B cell (primary cell): ENCODE measurements at regions not wholly inside any gene's neighbourhood (a gene's known extent, or its start where the extent isn't known, plus 50 kb on each side); places are given as distances from the start of the nearest gene placed in this dataset.
"Not testable (repeated sequence)": the region's sequence is repeated elsewhere in the genome, so short reads cannot be mapped to it uniquely, and the experiment has no call there.

ENCODE experiments used
- ATAC-seq: fragments of 200-7000 bp; cut with Tn5 transposase; one replicate; pipeline ENCODE4 v1.10.0; 2021; ENCODE audit warnings: low read depth, mild to moderate bottlenecking, moderate number of reproducible peaks, moderate library complexity
- CTCF ChIA-PET: fragments of 350-600 bp; sonication (Branson Sonifier 250); formaldehyde crosslinking; loops from one replicate; lab custom pipeline; 2021; ENCODE audit warnings: antibody characterized with exemption, inconsistent platforms; lab: Charles Lee
- POLR2A ChIA-PET: fragments of 350-600 bp; sonication (Branson Sonifier 250); formaldehyde crosslinking; loops from one replicate; lab custom pipeline; 2021; ENCODE audit warnings: antibody characterized with exemption; lab: Charles Lee
- DNase-seq: peaks from one replicate; pipeline ENCODE4 v3.0.0; 2013
- H2AFZ ChIP-seq: 2 replicates; pipeline ENCODE4 v1.6.1; 2012; ENCODE audit warnings: mild to moderate bottlenecking, low read depth, low read length; ENCODE audit not compliant: insufficient read depth, poor library complexity, severe bottlenecking
- H3K27ac ChIP-seq, 2 donors: 1 replicate in 1 of 2; 2 replicates in 1 of 2; pipeline ENCODE4 v1.5.1; 2012 to 2013; ENCODE audit warnings: low read length in 2 of 2, mild to moderate bottlenecking in 2 of 2, moderate library complexity in 1 of 2
- H3K27me3 ChIP-seq, 4 experiments: fragments of 200-600 bp in 1 of 4; sonication (generic) in 1 of 4; replicated peaks in 1 of 4; 1 replicate in 2 of 4; 2 replicates in 2 of 4; pipeline versions ENCODE4 v1.6.1 to v1.7.0; 2013 to 2016; ENCODE audit warnings: low read length in 3 of 4, mild to moderate bottlenecking in 2 of 4, mixed read lengths in 1 of 4, moderate library complexity in 1 of 4; ENCODE audit not compliant: insufficient read depth in 4 of 4, control insufficient read depth in 3 of 4; ENCODE audit errors: control extremely low read depth in 1 of 4
- H3K36me3 ChIP-seq, 2 experiments: replicated peaks in 1 of 2; 1 replicate in 1 of 2; 2 replicates in 1 of 2; pipeline versions ENCODE4 v1.6.1 to v1.7.1; 2013; ENCODE audit warnings: low read length in 1 of 2; ENCODE audit not compliant: insufficient read depth in 2 of 2, control insufficient read depth in 1 of 2; ENCODE audit errors: control extremely low read depth in 1 of 2, extremely low read depth in 1 of 2
- H3K4me1 ChIP-seq, 2 donors: fragments of 200-600 bp in 1 of 2; sonication (generic) in 1 of 2; 1 replicate in 1 of 2; 2 replicates in 1 of 2; pipeline versions ENCODE4 v1.5.1 to v1.6.1; 2013 to 2017; ENCODE audit warnings: low read length in 2 of 2; ENCODE audit not compliant: control insufficient read depth in 2 of 2, insufficient read depth in 2 of 2
- H3K4me2 ChIP-seq: replicated peaks from 2 replicates; pipeline ENCODE3; 2012; ENCODE audit warnings: mild to moderate bottlenecking, low read depth, low read length; ENCODE audit not compliant: poor library complexity, severe bottlenecking
- H3K4me3 ChIP-seq, 5 experiments: fragments of 200-600 bp in 1 of 5; sonication (generic) in 1 of 5; 1 replicate in 3 of 5; 2 replicates in 2 of 5; pipeline versions ENCODE4 v1.5.1 to v1.7.0; 2011 to 2016; ENCODE audit warnings: low read length in 4 of 5, mild to moderate bottlenecking in 4 of 5, low read depth in 2 of 5, control low read depth in 1 of 5, moderate library complexity in 1 of 5; ENCODE audit not compliant: insufficient read depth in 1 of 5; ENCODE audit errors: control extremely low read depth in 1 of 5, extremely low read depth in 1 of 5
- H3K79me2 ChIP-seq: fragments of 200-600 bp; sonication (generic); one replicate; pipeline ENCODE4 v1.6.0; 2016; ENCODE audit warnings: low read length; ENCODE audit not compliant: control insufficient read depth, insufficient read depth
- H3K9ac ChIP-seq: fragments of 200-600 bp; sonication (generic); 2 replicates; pipeline ENCODE4 v1.6.1; 2017; ENCODE audit warnings: mild to moderate bottlenecking, low read length, moderate library complexity
- H3K9me3 ChIP-seq, 3 donors: one replicate each; pipeline versions ENCODE4 v1.6.1 to v1.7.1; 2013; ENCODE audit warnings: low read length in 2 of 3; ENCODE audit not compliant: control insufficient read depth in 2 of 3, insufficient read depth in 1 of 3; ENCODE audit errors: control extremely low read depth in 1 of 3
- H4K20me1 ChIP-seq: 2 replicates; pipeline ENCODE4 v1.6.0; 2012; ENCODE audit warnings: mild to moderate bottlenecking, low read length; ENCODE audit not compliant: insufficient read depth, control insufficient read depth, poor library complexity, severe bottlenecking
- H3K27ac Mint-ChIP-seq: one replicate; pipeline ENCODE4 v1.8.0; 2021; ENCODE audit warnings: mixed read lengths
- H3K27me3 Mint-ChIP-seq: one replicate; pipeline ENCODE4 v1.8.0; 2021; ENCODE audit warnings: mixed read lengths
- H3K4me1 Mint-ChIP-seq: one replicate; pipeline ENCODE4 v1.8.0; 2021; ENCODE audit warnings: mixed read lengths
- H3K4me3 Mint-ChIP-seq: one replicate; pipeline ENCODE4 v1.8.0; 2021; ENCODE audit warnings: mixed read lengths
- H3K9me3 Mint-ChIP-seq: one replicate; pipeline ENCODE4 v1.8.0; 2022; ENCODE audit warnings: mixed read lengths; ENCODE audit not compliant: insufficient read depth
- WGBS: methylation state at CpG from one replicate; pipeline ENCODE4 v1.1.5; 2013; ENCODE audit warnings: missing lambda C conversion rate; ENCODE audit not compliant: insufficient coverage; 5-methylcytosine and 5-hydroxymethylcytosine counted together
- intact Hi-C: fragments of 100-400 bp; cut with micrococcal nuclease; formaldehyde crosslinking; loops from one replicate; pipeline ENCODE4 v1.10.0; 2022

- H3K27ac ChIP-seq, H3K27me3 Mint-ChIP-seq, CTCF ChIA-PET, H3K79me2 ChIP-seq, H2AFZ ChIP-seq, H4K20me1 ChIP-seq, H3K27me3 ChIP-seq, H3K27ac Mint-ChIP-seq, intact Hi-C loops, H3K4me1 ChIP-seq, H3K4me3 ChIP-seq, ATAC-seq, H3K9me3 ChIP-seq, H3K36me3 ChIP-seq, POLR2A ChIA-PET, H3K4me3 Mint-ChIP-seq, H3K9me3 Mint-ChIP-seq, DNase-seq, H3K4me2 ChIP-seq, H3K4me1 Mint-ChIP-seq, H3K9ac ChIP-seq: not testable (repeated sequence)
- 81% methylated on average over 7 of the region's 7 CpGs for WGBS
Observed at GRCh38 chr21:13889176-13889575, 279.6 kb downstream of the POTED start.

DNA sequence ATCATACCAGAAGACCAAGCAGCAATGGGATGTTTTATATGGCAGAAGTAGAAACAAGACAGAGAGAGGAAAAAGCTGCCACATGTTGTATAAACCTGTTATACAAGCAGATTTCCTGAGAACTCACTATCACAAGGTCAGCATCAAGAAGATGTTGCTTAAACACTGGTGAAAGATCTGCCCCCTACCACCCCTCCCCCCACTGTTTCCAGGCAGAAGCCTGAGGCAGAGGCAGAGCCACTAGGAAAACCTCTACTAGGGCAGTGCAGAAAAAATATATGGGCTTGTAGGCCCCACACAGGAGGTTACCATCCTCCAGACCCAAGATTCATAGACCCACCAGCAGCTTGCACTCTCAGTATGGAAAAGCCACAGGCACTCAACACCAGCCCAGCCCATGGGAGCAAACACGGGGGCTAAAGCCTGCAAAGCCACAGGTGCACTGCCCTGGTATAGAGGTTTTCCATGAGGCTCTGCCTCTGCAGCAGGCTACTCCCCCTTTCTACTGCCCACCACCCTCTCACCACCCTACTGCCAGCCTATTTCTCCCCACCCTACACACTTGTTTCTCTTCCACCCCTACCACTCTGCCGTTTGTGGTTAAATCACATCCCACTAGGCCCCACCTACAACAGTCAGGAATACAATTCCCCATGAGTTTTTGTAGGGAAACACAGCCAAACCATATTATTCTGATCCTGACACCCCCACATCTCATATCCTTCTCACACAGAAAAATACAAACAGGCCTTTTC lies 274.2 kb downstream of the POTED start:
- H3K4me2 ChIP-seq, H4K20me1 ChIP-seq, H3K36me3 ChIP-seq, POLR2A ChIA-PET, DNase-seq, H3K9me3 Mint-ChIP-seq, H3K4me3 ChIP-seq, H3K27ac Mint-ChIP-seq, H3K9me3 ChIP-seq, H3K79me2 ChIP-seq, CTCF ChIA-PET, H3K27ac ChIP-seq, H3K27me3 Mint-ChIP-seq, H3K4me3 Mint-ChIP-seq, H3K9ac ChIP-seq, H3K27me3 ChIP-seq, H3K4me1 ChIP-seq, H2AFZ ChIP-seq, ATAC-seq, intact Hi-C loops, H3K4me1 Mint-ChIP-seq: not testable (repeated sequence)
- WGBS: 79% methylated on average over 2 of the region's 2 CpGs

DNA sequence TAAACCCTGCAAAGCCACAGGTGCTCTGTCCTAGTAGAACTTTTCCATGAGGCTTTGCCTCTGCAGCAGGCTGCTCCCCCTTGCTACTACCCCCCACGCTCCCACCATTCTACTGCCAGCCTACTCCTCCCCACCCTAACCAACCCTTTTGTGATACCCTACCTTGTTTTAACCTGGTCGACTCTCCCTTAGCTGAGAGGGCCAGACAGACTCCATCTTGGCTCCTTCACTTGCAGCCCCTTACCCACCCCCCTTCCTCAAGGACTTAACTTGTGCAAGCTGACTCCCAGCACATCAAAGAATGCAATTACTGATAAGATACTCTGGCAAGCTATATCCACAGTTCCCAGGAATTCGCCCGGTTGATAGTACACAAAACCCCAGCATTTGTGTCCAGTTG lies 267.9 kb downstream of the POTED start:
- POLR2A ChIA-PET, intact Hi-C loops, H3K27ac ChIP-seq, H3K9ac ChIP-seq, H3K4me3 ChIP-seq, H3K4me3 Mint-ChIP-seq, DNase-seq, H4K20me1 ChIP-seq, H3K36me3 ChIP-seq, H2AFZ ChIP-seq, H3K27me3 Mint-ChIP-seq, CTCF ChIA-PET, H3K4me1 Mint-ChIP-seq, H3K4me1 ChIP-seq, H3K27ac Mint-ChIP-seq, H3K9me3 ChIP-seq, H3K79me2 ChIP-seq, H3K4me2 ChIP-seq, H3K27me3 ChIP-seq, ATAC-seq, H3K9me3 Mint-ChIP-seq: not testable (repeated sequence)
- WGBS: 85% methylated on average over 4 of the region's 4 CpGs

- ATAC-seq, H3K4me3 Mint-ChIP-seq, H3K4me1 ChIP-seq, H3K79me2 ChIP-seq, H3K36me3 ChIP-seq, H3K27ac Mint-ChIP-seq, H3K4me3 ChIP-seq, H2AFZ ChIP-seq, H3K4me2 ChIP-seq, DNase-seq, H3K9me3 ChIP-seq, CTCF ChIA-PET, intact Hi-C loops, H3K9me3 Mint-ChIP-seq, H3K27ac ChIP-seq, H3K27me3 Mint-ChIP-seq, H3K9ac ChIP-seq, H3K27me3 ChIP-seq, H4K20me1 ChIP-seq, POLR2A ChIA-PET, H3K4me1 Mint-ChIP-seq: not testable (repeated sequence)
Observed at GRCh38 chr21:13876999-13877398, 267.4 kb downstream of the POTED start.
